ENCODE measurements at regions not wholly inside any gene's neighbourhood (a gene's known extent, or its start where the extent isn't known, plus 50 kb on each side); places are given as distances from the start of the nearest gene placed in this dataset.

- TF ChIP-seq YY1 (IDR thresholded peaks at IDR 0.05; ENCODE audit: insufficient read depth, insufficient read length) = no peak
- TF ChIP-seq SUZ12 (IDR thresholded peaks at IDR 0.05; ENCODE audit: extremely low read depth, insufficient read depth, insufficient read length) = no peak
Measured at GRCh38 chr16:48438414-48438813, 53.2 kb upstream of the SIAH1 start.
